GM18870 (cell line): ENCODE measurements at regions not wholly inside any gene's neighbourhood (a gene's known extent, or its start where the extent isn't known, plus 50 kb on each side); places are given as distances from the start of the nearest gene placed in this dataset.
"Not testable (repeated sequence)": the region's sequence is repeated elsewhere in the genome, so short reads cannot be mapped to it uniquely, and the experiment has no call there.

Experiments
- ATAC-seq: cut with Tn5 transposase; IDR thresholded peaks from one replicate; pipeline ENCODE4 v1.9.1; 2021; ENCODE audit warnings: moderate library complexity; ENCODE audit not compliant: unreplicated experiment

GRCh38 chr13:81146576-81146975, 805.6 kb upstream of the SPRY2 start:
- ATAC-seq: not testable (repeated sequence)

- ATAC-seq: no peak
These were observed 801.5 kb upstream of the SPRY2 start for GRCh38 chr13:81142306-81142999.

- no peak for ATAC-seq
These were observed 799.7 kb upstream of the SPRY2 start for GRCh38 chr13:81140675-81141074.

- ATAC-seq: no peak
These were observed 799.1 kb upstream of the SPRY2 start for GRCh38 chr13:81139987-81140386.

GRCh38 chr13:81138353-81138980, 797.5 kb upstream of the SPRY2 start:
- ATAC-seq: no peak

- no peak for ATAC-seq
These were observed 792.1 kb upstream of the SPRY2 start for GRCh38 chr13:81133066-81133465.

GRCh38 chr13:81117416-81117815, 776.5 kb upstream of the SPRY2 start:
- no peak for ATAC-seq

GRCh38 chr13:81116461-81117282, 775.7 kb upstream of the SPRY2 start:
- peak; percentile 62 for ATAC-seq

- ATAC-seq: no peak
These were observed 768.1 kb upstream of the SPRY2 start for GRCh38 chr13:81109026-81109425.

- ATAC-seq: no peak
These were observed 765.4 kb upstream of the SPRY2 start for GRCh38 chr13:81106348-81106747.

- no peak for ATAC-seq
These were observed 763.2 kb upstream of the SPRY2 start for GRCh38 chr13:81104035-81104715.

- not testable (repeated sequence) for ATAC-seq
These were observed 761.1 kb upstream of the SPRY2 start for GRCh38 chr13:81102066-81102465.

GRCh38 chr13:81089371-81090157, 748.6 kb upstream of the SPRY2 start:
- ATAC-seq: no peak

- no peak for ATAC-seq
These were observed 740.1 kb upstream of the SPRY2 start for GRCh38 chr13:81080911-81081454.

GRCh38 chr13:81078048-81078447, 737.1 kb upstream of the SPRY2 start:
- ATAC-seq: no peak

GRCh38 chr13:81069822-81070221, 728.9 kb upstream of the SPRY2 start:
- ATAC-seq: not testable (repeated sequence)

GRCh38 chr13:81058916-81059290, 718.0 kb upstream of the SPRY2 start:
- ATAC-seq: no peak

GRCh38 chr13:81058211-81058915, 717.4 kb upstream of the SPRY2 start:
- ATAC-seq: no peak

- no peak for ATAC-seq
These were observed 710.9 kb upstream of the SPRY2 start for GRCh38 chr13:81051873-81052272.

- ATAC-seq: peak; percentile 47
These were observed 707.1 kb upstream of the SPRY2 start for GRCh38 chr13:81048026-81048461.
